H9 (cell line): ENCODE measurements at regions not wholly inside any gene's neighbourhood (a gene's known extent, or its start where the extent isn't known, plus 50 kb on each side); places are given as distances from the start of the nearest gene placed in this dataset.

Source experiments
- DNase-seq: peaks from one replicate; pipeline ENCODE4 v3.0.0-alpha.2; 2017
- H2AFZ ChIP-seq: one replicate; pipeline ENCODE4 v1.6.1; 2013; ENCODE audit warnings: mild to moderate bottlenecking, low read length, control low read depth, moderate library complexity
- H2AK5ac ChIP-seq: 2 replicates; pipeline ENCODE4 v1.6.1; 2013; ENCODE audit warnings: low read length, control low read depth, mixed read lengths; ENCODE audit not compliant: insufficient read length
- H2BK120ac ChIP-seq: one replicate; pipeline ENCODE4 v1.6.1; 2013; ENCODE audit warnings: low read depth, mild to moderate bottlenecking, low read length, control low read depth, inconsistent platforms; ENCODE audit not compliant: poor library complexity, severe bottlenecking
- H2BK12ac ChIP-seq: 2 replicates; pipeline ENCODE4 v1.6.1; 2013; ENCODE audit warnings: low read length, control low read depth, mixed read lengths, low read depth; ENCODE audit not compliant: insufficient read length
- H2BK15ac ChIP-seq: 2 replicates; pipeline ENCODE4 v1.6.1; 2013; ENCODE audit warnings: low read depth, low read length, control low read depth
- H2BK20ac ChIP-seq: one replicate; pipeline ENCODE4 v1.6.1; 2013; ENCODE audit warnings: low read depth, mild to moderate bottlenecking, low read length, control low read depth, inconsistent platforms; ENCODE audit not compliant: poor library complexity, severe bottlenecking
- H2BK5ac ChIP-seq: 2 replicates; pipeline ENCODE4 v1.6.1; 2013; ENCODE audit warnings: low read length, control low read depth, mixed read lengths; ENCODE audit not compliant: insufficient read length
- H3K14ac ChIP-seq: 2 replicates; pipeline ENCODE4 v1.6.1; 2013; ENCODE audit warnings: low read length, control low read depth; ENCODE audit not compliant: insufficient read depth
- H3K18ac ChIP-seq: 2 replicates; pipeline ENCODE4 v1.6.1; 2013; ENCODE audit warnings: low read depth, mild to moderate bottlenecking, mixed read lengths, low read length, control low read depth; ENCODE audit not compliant: insufficient read length
- H3K23ac ChIP-seq: 2 replicates; pipeline ENCODE4 v1.6.1; 2013; ENCODE audit warnings: low read length, control low read depth, mixed read lengths, low read depth; ENCODE audit not compliant: insufficient read length
- H3K23me2 ChIP-seq: 2 replicates; pipeline ENCODE4 v1.6.1; 2013; ENCODE audit warnings: low read depth, mild to moderate bottlenecking, mixed read lengths, low read length, control low read depth; ENCODE audit not compliant: insufficient read length, poor library complexity, severe bottlenecking
- H3K27ac ChIP-seq: 2 replicates; pipeline ENCODE4 v1.5.1; 2013; ENCODE audit warnings: low read length, control low read depth, mixed read lengths, low read depth; ENCODE audit not compliant: insufficient read length
- H3K27me3 ChIP-seq: 2 replicates; pipeline ENCODE4 v1.6.1; 2013; ENCODE audit warnings: low read length, control low read depth, inconsistent platforms; ENCODE audit not compliant: insufficient read depth
- H3K4ac ChIP-seq: 2 replicates; pipeline ENCODE4 v1.6.1; 2013; ENCODE audit warnings: low read depth, mild to moderate bottlenecking, control low read depth, inconsistent platforms, low read length, moderate library complexity
- H3K4me1 ChIP-seq: 2 replicates; pipeline ENCODE4 v1.6.1; 2013; ENCODE audit warnings: low read length, control low read depth, inconsistent platforms; ENCODE audit not compliant: insufficient read depth
- H3K4me2 ChIP-seq: 2 replicates; pipeline ENCODE4 v1.6.1; 2013; ENCODE audit warnings: low read length, control low read depth, mixed read lengths; ENCODE audit not compliant: insufficient read length, insufficient read depth
- H3K56ac ChIP-seq: 2 replicates; pipeline ENCODE4 v1.6.1; 2013; ENCODE audit warnings: low read depth, mild to moderate bottlenecking, mixed read lengths, low read length, control low read depth; ENCODE audit not compliant: insufficient read length
- H3K79me1 ChIP-seq: 2 replicates; pipeline ENCODE4 v1.6.1; 2013; ENCODE audit warnings: low read depth, mild to moderate bottlenecking, moderate library complexity, low read length, control low read depth, inconsistent platforms; ENCODE audit not compliant: insufficient read depth, poor library complexity, severe bottlenecking
- H3K79me2 ChIP-seq: 2 replicates; pipeline ENCODE4 v1.6.1; 2013; ENCODE audit warnings: low read length, control low read depth, inconsistent platforms; ENCODE audit not compliant: insufficient read depth
- H3K9ac ChIP-seq: 2 replicates; pipeline ENCODE4 v1.6.1; 2013; ENCODE audit warnings: low read length, control low read depth, mixed read lengths; ENCODE audit not compliant: insufficient read length; ENCODE audit errors: extremely low read depth
- H3K9me3 ChIP-seq: one replicate; pipeline ENCODE4 v1.6.1; 2013; ENCODE audit warnings: low read depth, low read length, inconsistent platforms; ENCODE audit not compliant: control insufficient read depth
- H3T11ph ChIP-seq: one replicate; pipeline ENCODE4 v1.6.1; 2013; ENCODE audit warnings: mild to moderate bottlenecking, low read length, control low read depth, inconsistent platforms
- H4K20me1 ChIP-seq: one replicate; pipeline ENCODE4 v1.6.1; 2013; ENCODE audit not compliant: control insufficient read depth, insufficient read length, insufficient read depth
- H4K5ac ChIP-seq: 2 replicates; pipeline ENCODE4 v1.6.1; 2013; ENCODE audit warnings: low read depth, mild to moderate bottlenecking, mixed read lengths, low read length, control low read depth; ENCODE audit not compliant: insufficient read length
- H4K8ac ChIP-seq: replicated peaks from 2 replicates; pipeline ENCODE4 v1.6.1; 2013; ENCODE audit warnings: low read length, control low read depth, mixed read lengths, low read depth; ENCODE audit not compliant: insufficient read length
- H4K91ac ChIP-seq: 2 replicates; pipeline ENCODE4 v1.6.1; 2013; ENCODE audit warnings: low read depth, mild to moderate bottlenecking, moderate library complexity, mixed read lengths, low read length, control low read depth; ENCODE audit not compliant: insufficient read length
- H3K27ac Mint-ChIP-seq, 3 experiments: 2 replicates in 2 of 3; 3 replicates in 1 of 3; pipeline ENCODE4 v1.8.0; 2020 to 2021; ENCODE audit warnings: mixed read lengths in 3 of 3, mild to moderate bottlenecking in 1 of 3, moderate library complexity in 1 of 3
- H3K27me3 Mint-ChIP-seq: 2 replicates; pipeline ENCODE4 v1.8.0; 2021; ENCODE audit warnings: low read depth, mild to moderate bottlenecking, moderate library complexity, mixed read lengths
- H3K36me3 Mint-ChIP-seq, 3 experiments: 2 replicates in 2 of 3; 3 replicates in 1 of 3; pipeline ENCODE4 v1.8.0; 2020 to 2021; ENCODE audit warnings: low read depth in 3 of 3, mixed read lengths in 3 of 3; ENCODE audit not compliant: insufficient read depth in 1 of 3
- H3K4me1 Mint-ChIP-seq, 2 experiments: 2 replicates each; pipeline ENCODE4 v1.8.0; 2020; ENCODE audit warnings: mixed read lengths in 2 of 2
- H3K4me3 Mint-ChIP-seq, 2 experiments: 2 replicates in 1 of 2; 3 replicates in 1 of 2; pipeline ENCODE4 v1.8.0; 2020 to 2021; ENCODE audit warnings: mild to moderate bottlenecking in 2 of 2, mixed read lengths in 2 of 2, moderate library complexity in 1 of 2
- H3K9me3 Mint-ChIP-seq, 2 experiments: 2 replicates in 1 of 2; 3 replicates in 1 of 2; pipeline ENCODE4 v1.8.0; 2020; ENCODE audit warnings: mild to moderate bottlenecking in 2 of 2, mixed read lengths in 2 of 2, moderate library complexity in 1 of 2
- TF ChIP-seq, protein P1 (sequence below): fragments of 200-600 bp; sonication (generic); conservative IDR thresholded peaks from 3 replicates; pipeline ENCODE4 v1.8.0; 2021; ENCODE audit warnings: antibody characterized with exemption, mild to moderate bottlenecking

DNA sequence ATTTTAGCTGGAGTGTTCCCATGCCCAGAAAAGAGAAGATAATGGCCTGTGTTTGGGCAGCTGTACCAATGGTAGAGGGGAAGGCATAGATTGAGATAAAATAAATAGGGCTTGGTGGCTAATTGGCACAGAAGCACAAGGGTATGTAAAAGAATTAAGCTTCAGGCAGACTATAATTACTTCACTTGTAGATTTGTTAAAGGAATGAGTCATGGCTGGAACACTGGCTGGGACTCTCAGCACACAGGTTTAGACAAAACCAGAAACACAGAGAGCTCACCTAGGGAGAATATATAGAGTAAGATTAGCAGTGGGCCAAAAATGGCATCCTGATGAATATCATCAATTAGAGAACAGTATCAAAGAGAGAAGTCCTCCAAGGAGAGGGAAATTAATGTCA is 198.3 kb upstream of the FIGN start:
- Histone ChIP-seq H3K79me2 (no peaks in the 10 kb centered on the region), H2AK5ac (no peak overlapping the region), H3K56ac (no peak overlapping the region), H3K4ac (no peak overlapping the region), H3K14ac (no peak overlapping the region), H3K27ac (no peak overlapping the region), H4K20me1 (no peaks in the 10 kb centered on the region), H3K23ac (no peak overlapping the region), H2BK15ac (no peak overlapping the region), H2BK5ac (no peak overlapping the region), H3K9ac (no peak overlapping the region), H4K8ac (no peak overlapping the region), H3K27me3 (no peaks in the 10 kb centered on the region), H2BK20ac (no peak overlapping the region), H3K18ac (no peak overlapping the region), H3K9me3 (no peaks in the 10 kb centered on the region), H3K4me2 (no peak overlapping the region), H2AFZ (no peak overlapping the region), H3K23me2 (no peaks in the 10 kb centered on the region), H2BK120ac (no peak overlapping the region), H4K5ac (no peak overlapping the region), H2BK12ac (no peak overlapping the region), H3K79me1 (no peaks in the 10 kb centered on the region), H3K4me1 (no peaks in the 10 kb centered on the region), H4K91ac (no peak overlapping the region), H3T11ph (no peak overlapping the region)
- H3K4me3 Mint-ChIP-seq: no peak overlapping the region
- H3K9me3 Mint-ChIP-seq: no peaks in the 10 kb centered on the region
- peaks cover 6 to 7% of the 10 kb centered on the region in 2 experiments; a peak in 3 of 4 replicates for H3K4me1 Mint-ChIP-seq
- no peak for DNase-seq
- no peak overlapping the region for H3K27ac Mint-ChIP-seq
- H3K36me3 Mint-ChIP-seq: no peaks in the 10 kb centered on the region
- H3K27me3 Mint-ChIP-seq: no peaks in the 10 kb centered on the region
- TF ChIP-seq, protein P1, sequence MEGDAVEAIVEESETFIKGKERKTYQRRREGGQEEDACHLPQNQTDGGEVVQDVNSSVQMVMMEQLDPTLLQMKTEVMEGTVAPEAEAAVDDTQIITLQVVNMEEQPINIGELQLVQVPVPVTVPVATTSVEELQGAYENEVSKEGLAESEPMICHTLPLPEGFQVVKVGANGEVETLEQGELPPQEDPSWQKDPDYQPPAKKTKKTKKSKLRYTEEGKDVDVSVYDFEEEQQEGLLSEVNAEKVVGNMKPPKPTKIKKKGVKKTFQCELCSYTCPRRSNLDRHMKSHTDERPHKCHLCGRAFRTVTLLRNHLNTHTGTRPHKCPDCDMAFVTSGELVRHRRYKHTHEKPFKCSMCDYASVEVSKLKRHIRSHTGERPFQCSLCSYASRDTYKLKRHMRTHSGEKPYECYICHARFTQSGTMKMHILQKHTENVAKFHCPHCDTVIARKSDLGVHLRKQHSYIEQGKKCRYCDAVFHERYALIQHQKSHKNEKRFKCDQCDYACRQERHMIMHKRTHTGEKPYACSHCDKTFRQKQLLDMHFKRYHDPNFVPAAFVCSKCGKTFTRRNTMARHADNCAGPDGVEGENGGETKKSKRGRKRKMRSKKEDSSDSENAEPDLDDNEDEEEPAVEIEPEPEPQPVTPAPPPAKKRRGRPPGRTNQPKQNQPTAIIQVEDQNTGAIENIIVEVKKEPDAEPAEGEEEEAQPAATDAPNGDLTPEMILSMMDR: no peak
